ENCODE measurements at regions not wholly inside any gene's neighbourhood (a gene's known extent, or its start where the extent isn't known, plus 50 kb on each side); places are given as distances from the start of the nearest gene placed in this dataset.

- POLR2A ChIA-PET, result interaction anchor here (0.7 kb wide), 1 partner anchor 10 kb away, joined by 3 read pairs; no protein-coding TSS in a partner anchor
- Histone ChIP-seq H3K27me3 (ENCODE audit: control insufficient read depth, insufficient read depth, low read length) (no peaks in the 10 kb centered on the region; the same call in 1 of the 2 replicates), H3K36me3 (ENCODE audit: control insufficient read depth, insufficient read depth, low read length) (no peaks in the 10 kb centered on the region), H3K4me3 (ENCODE audit: low read depth, low read length) (no peak overlapping the region)
- DNase-seq (ENCODE audit: low read depth), result no peak
- CTCF ChIA-PET, result no interaction called here
- TF ChIP-seq CTCF (IDR thresholded peaks at IDR 0.05; ENCODE audit: insufficient read depth, low read depth, low read length), result no peak
These were observed 131.3 kb upstream of the OGFRL1 start for GRCh38 chr6:71157345-71157744.

GRCh38 chr6:71164890-71165289 lies 123.7 kb upstream of the OGFRL1 start:
- no peak for TF ChIP-seq CTCF (IDR thresholded peaks at IDR 0.05; ENCODE audit: insufficient read depth, low read depth, low read length)
- H3K36me3 ChIP-seq (ENCODE audit: control insufficient read depth, insufficient read depth, low read length), result no peaks in the 10 kb centered on the region
- ChIA-PET CTCF (interaction anchor here (0.8 to 0.9 kb wide), 2 partner anchors 10 to 13 kb away, joined by 3 read pairs; no protein-coding TSS in a partner anchor), POLR2A (no interaction called here)
- no peaks in the 10 kb centered on the region; the same call in 1 of the 2 replicates for H3K27me3 ChIP-seq (ENCODE audit: control insufficient read depth, insufficient read depth, low read length)
- no peak for DNase-seq (ENCODE audit: low read depth)
- H3K4me3 ChIP-seq (ENCODE audit: low read depth, low read length), result no peak overlapping the region

GRCh38 chr6:71168233-71168765 lies 120.3 kb upstream of the OGFRL1 start:
- POLR2A ChIA-PET, result no interaction called here

GRCh38 chr6:71171497-71172070 lies 117.0 kb upstream of the OGFRL1 start:
- H3K4me3 ChIP-seq (ENCODE audit: low read depth, low read length), result no peak overlapping the region
- no peaks in the 10 kb centered on the region for H3K36me3 ChIP-seq (ENCODE audit: control insufficient read depth, insufficient read depth, low read length)
- H3K27me3 ChIP-seq (ENCODE audit: control insufficient read depth, insufficient read depth, low read length), result no peaks in the 10 kb centered on the region; the same call in 1 of the 2 replicates
- ChIA-PET POLR2A (no interaction called here), CTCF (no interaction called here)
- DNase-seq (ENCODE audit: low read depth), result no peak
- no peak for TF ChIP-seq CTCF (IDR thresholded peaks at IDR 0.05; ENCODE audit: insufficient read depth, low read depth, low read length)

More at GRCh38 chr6:71168233-71168765, 120.3 kb upstream of the OGFRL1 start:
- TF ChIP-seq CTCF (IDR thresholded peaks at IDR 0.05; ENCODE audit: insufficient read depth, low read depth, low read length), result no peak
- Histone ChIP-seq H3K36me3 (ENCODE audit: control insufficient read depth, insufficient read depth, low read length) (no peaks in the 10 kb centered on the region), H3K27me3 (ENCODE audit: control insufficient read depth, insufficient read depth, low read length) (no peaks in the 10 kb centered on the region; the same call in 1 of the 2 replicates), H3K4me3 (ENCODE audit: low read depth, low read length) (no peak overlapping the region)
- no peak for DNase-seq (ENCODE audit: low read depth)
- CTCF ChIA-PET, result no interaction called here

- H3K4me3 ChIP-seq (ENCODE audit: low read depth, low read length), result no peak overlapping the region
- no peaks in the 10 kb centered on the region for H3K27me3 ChIP-seq (ENCODE audit: control insufficient read depth, insufficient read depth, low read length)
- POLR2A ChIA-PET, result no interaction called here
- no peak for DNase-seq (ENCODE audit: low read depth)
- no peak for TF ChIP-seq CTCF (IDR thresholded peaks at IDR 0.05; ENCODE audit: insufficient read depth, low read depth, low read length)
- CTCF ChIA-PET, result interaction anchor here (0.6 kb wide), 3 partner anchors 28 to 338 kb away, joined by 3 to 6 read pairs (median 3); no protein-coding TSS in a partner anchor
- no peaks in the 10 kb centered on the region for H3K36me3 ChIP-seq (ENCODE audit: control insufficient read depth, insufficient read depth, low read length)
These were observed 109.2 kb upstream of the OGFRL1 start for GRCh38 chr6:71179249-71179885.
